GM20000 (cell line): ENCODE measurements at regions not wholly inside any gene's neighbourhood (a gene's known extent, or its start where the extent isn't known, plus 50 kb on each side); places are given as distances from the start of the nearest gene placed in this dataset.

Source experiments
- DNase-seq: peaks from one replicate; pipeline ENCODE4 v3.0.0; 2012; ENCODE audit warnings: low spot score
- TF ChIP-seq, protein P1 (sequence below): IDR thresholded peaks from 2 replicates; pipeline ENCODE4 v1.5.1; 2012; ENCODE audit warnings: mild to moderate bottlenecking, control low read depth; ENCODE audit errors: extremely low read depth, missing control alignments

GRCh38 chr3:34015204-34016142, 217.0 kb downstream of the PDCD6IP start:
- TF ChIP-seq, protein P1, sequence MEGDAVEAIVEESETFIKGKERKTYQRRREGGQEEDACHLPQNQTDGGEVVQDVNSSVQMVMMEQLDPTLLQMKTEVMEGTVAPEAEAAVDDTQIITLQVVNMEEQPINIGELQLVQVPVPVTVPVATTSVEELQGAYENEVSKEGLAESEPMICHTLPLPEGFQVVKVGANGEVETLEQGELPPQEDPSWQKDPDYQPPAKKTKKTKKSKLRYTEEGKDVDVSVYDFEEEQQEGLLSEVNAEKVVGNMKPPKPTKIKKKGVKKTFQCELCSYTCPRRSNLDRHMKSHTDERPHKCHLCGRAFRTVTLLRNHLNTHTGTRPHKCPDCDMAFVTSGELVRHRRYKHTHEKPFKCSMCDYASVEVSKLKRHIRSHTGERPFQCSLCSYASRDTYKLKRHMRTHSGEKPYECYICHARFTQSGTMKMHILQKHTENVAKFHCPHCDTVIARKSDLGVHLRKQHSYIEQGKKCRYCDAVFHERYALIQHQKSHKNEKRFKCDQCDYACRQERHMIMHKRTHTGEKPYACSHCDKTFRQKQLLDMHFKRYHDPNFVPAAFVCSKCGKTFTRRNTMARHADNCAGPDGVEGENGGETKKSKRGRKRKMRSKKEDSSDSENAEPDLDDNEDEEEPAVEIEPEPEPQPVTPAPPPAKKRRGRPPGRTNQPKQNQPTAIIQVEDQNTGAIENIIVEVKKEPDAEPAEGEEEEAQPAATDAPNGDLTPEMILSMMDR = peak; percentile 23

GRCh38 chr3:34016925-34017587, 218.6 kb downstream of the PDCD6IP start:
- TF ChIP-seq, protein P1 = no peak
- peak; percentile 28 for DNase-seq

More at GRCh38 chr3:34015204-34016142, 217.0 kb downstream of the PDCD6IP start:
- DNase-seq = no peak

GRCh38 chr3:34017757-34018156, 219.3 kb downstream of the PDCD6IP start:
- TF ChIP-seq, protein P1 = no peak
- no peak for DNase-seq

DNA sequence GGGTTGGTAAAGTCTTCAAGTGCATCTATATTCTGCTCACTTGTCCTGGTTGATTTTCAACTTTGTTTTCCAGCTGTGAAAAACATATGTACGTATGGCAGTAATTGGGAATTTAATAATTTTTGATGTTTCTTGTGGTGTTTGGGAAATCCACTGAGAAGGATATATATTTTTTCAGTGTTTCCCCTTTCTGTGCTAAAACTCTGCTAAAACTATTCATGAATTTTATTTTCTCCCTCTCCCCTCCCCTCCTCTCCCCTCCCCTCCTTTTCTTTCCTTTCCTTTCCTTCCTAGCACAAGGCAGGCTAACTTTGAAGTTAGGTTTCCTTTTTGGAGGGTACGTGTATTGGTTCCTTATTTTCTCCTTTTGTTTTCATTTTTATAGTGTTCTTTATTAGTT, 220.7 kb downstream of the PDCD6IP start:
- TF ChIP-seq, protein P1 = no peak
- no peak for DNase-seq

DNA sequence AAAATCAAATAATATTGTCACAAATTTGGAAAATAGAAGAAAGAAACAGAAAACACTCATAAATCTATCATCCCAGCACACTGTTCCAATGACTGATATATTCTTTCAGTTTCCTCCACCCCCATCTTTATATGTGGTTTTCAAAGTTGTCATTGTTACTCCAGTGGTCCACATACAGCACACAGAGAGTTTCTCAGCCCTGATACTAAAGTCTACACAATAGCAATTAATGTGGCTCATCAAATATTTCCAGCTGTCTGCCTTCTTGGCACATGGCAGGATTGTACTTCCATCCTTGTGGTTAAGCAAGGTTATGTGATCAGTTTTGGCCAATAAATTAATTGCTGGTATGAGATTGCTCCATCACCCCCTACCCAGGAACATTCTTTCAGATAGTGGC, 221.7 kb downstream of the PDCD6IP start:
- TF ChIP-seq, protein P1 = no peak
- no peak for DNase-seq

- DNase-seq = no peak
Measured at GRCh38 chr3:34020726-34021680, 222.6 kb downstream of the PDCD6IP start.

More at GRCh38 chr3:34020726-34021680, 222.6 kb downstream of the PDCD6IP start:
- TF ChIP-seq, protein P1 = no peak
